Neutrophil (primary cell): ENCODE measurements at regions not wholly inside any gene's neighbourhood (a gene's known extent, or its start where the extent isn't known, plus 50 kb on each side); places are given as distances from the start of the nearest gene placed in this dataset.

Experiments
- H3K27ac ChIP-seq: fragments of 200-600 bp; sonication (generic); 2 replicates; pipeline ENCODE4 v1.5.1; 2016; ENCODE audit warnings: mild to moderate bottlenecking, moderate library complexity
- H3K27me3 ChIP-seq: fragments of 200-600 bp; sonication (generic); 2 replicates; pipeline ENCODE4 v1.6.0; 2016; ENCODE audit warnings: mild to moderate bottlenecking
- H3K36me3 ChIP-seq: fragments of 200-600 bp; sonication (generic); 2 replicates; pipeline ENCODE4 v1.5.1; 2017
- H3K4me1 ChIP-seq, 2 experiments: fragments of 200-600 bp in 1 of 2; sonication (generic) in 1 of 2; 1 replicate in 1 of 2; 2 replicates in 1 of 2; pipeline versions ENCODE4 v1.5.1 to v1.6.1; 2013 to 2016; ENCODE audit warnings: low read depth in 1 of 2, low read length in 1 of 2, mild to moderate bottlenecking in 1 of 2, moderate library complexity in 1 of 2; ENCODE audit not compliant: control insufficient read depth in 1 of 2, insufficient read depth in 1 of 2
- H3K4me3 ChIP-seq, 2 experiments: fragments of 200-600 bp in 1 of 2; sonication (generic) in 1 of 2; 1 replicate in 1 of 2; 2 replicates in 1 of 2; pipeline ENCODE4 v1.5.1; 2013 to 2016; ENCODE audit warnings: low read depth in 1 of 2, low read length in 1 of 2, mild to moderate bottlenecking in 1 of 2, moderate library complexity in 1 of 2
- H3K9me3 ChIP-seq: fragments of 200-600 bp; sonication (generic); 2 replicates; pipeline ENCODE4 v1.5.1; 2016
- TF ChIP-seq, protein P1 (sequence below): fragments of 200-600 bp; sonication (generic); IDR thresholded peaks from 2 replicates; pipeline ENCODE4 v1.5.1; 2016; ENCODE audit warnings: antibody characterized with exemption

GRCh38 chr13:83825676-83826075 is 56.6 kb downstream of the SLITRK1 start:
- Histone ChIP-seq H3K27me3 (no peaks in the 10 kb centered on the region), H3K9me3 (no peaks in the 10 kb centered on the region), H3K36me3 (no peaks in the 10 kb centered on the region), H3K4me3 (no peak overlapping the region), H3K27ac (no peak overlapping the region), H3K4me1 (no peaks in the 10 kb centered on the region)
- TF ChIP-seq, protein P1, sequence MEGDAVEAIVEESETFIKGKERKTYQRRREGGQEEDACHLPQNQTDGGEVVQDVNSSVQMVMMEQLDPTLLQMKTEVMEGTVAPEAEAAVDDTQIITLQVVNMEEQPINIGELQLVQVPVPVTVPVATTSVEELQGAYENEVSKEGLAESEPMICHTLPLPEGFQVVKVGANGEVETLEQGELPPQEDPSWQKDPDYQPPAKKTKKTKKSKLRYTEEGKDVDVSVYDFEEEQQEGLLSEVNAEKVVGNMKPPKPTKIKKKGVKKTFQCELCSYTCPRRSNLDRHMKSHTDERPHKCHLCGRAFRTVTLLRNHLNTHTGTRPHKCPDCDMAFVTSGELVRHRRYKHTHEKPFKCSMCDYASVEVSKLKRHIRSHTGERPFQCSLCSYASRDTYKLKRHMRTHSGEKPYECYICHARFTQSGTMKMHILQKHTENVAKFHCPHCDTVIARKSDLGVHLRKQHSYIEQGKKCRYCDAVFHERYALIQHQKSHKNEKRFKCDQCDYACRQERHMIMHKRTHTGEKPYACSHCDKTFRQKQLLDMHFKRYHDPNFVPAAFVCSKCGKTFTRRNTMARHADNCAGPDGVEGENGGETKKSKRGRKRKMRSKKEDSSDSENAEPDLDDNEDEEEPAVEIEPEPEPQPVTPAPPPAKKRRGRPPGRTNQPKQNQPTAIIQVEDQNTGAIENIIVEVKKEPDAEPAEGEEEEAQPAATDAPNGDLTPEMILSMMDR = no peak

DNA sequence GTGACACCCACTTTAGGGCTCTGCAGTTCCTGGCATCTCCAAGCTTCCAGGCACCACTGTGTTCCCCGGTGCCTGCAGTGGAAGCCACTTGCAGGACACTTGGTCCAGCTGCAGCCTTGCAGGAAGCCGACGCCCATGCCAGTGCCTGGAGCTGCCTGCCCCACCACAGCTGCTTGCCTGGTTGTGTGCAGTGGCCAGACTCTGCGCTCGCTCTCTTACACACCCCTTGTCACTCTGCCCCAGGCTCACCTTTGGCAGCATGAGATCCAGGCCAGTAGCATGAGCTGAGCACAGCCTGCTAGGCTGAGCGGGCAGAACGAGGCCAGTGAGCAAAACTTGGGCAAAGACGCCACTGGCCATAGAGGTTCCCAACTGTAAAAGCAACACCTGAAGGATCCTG is 57.7 kb downstream of the SLITRK1 start:
- TF ChIP-seq, protein P1 = no peak
- Histone ChIP-seq H3K27me3 (no peaks in the 10 kb centered on the region), H3K27ac (no peak overlapping the region), H3K36me3 (no peaks in the 10 kb centered on the region), H3K4me1 (no peaks in the 10 kb centered on the region), H3K9me3 (no peaks in the 10 kb centered on the region), H3K4me3 (no peak overlapping the region)

- Histone ChIP-seq H3K4me1 (no peaks in the 10 kb centered on the region), H3K4me3 (no peak overlapping the region), H3K27ac (no peak overlapping the region), H3K9me3 (no peaks in the 10 kb centered on the region), H3K27me3 (no peaks in the 10 kb centered on the region), H3K36me3 (no peaks in the 10 kb centered on the region)
- TF ChIP-seq, protein P1 = no peak
Measured at GRCh38 chr13:83824120-83824519, 58.2 kb downstream of the SLITRK1 start.

DNA sequence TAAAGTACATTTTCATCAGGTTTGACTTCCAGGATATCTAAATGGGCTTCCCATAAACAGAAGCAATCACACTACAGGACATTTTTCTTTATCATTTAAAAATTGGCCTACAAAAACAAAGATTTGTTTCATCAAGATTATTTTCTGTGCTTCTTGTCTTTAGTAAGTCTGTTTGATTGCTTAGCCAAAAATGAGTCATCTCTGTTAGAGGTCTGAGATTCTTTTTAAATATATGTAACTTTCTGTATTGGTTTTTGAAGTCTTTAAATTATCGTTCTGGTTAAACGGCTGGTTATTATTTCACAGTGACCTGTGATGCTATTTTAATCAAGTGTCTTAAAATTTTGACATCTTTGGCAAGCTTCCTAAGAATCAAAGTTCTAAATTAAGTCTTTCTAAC is 62.7 kb downstream of the SLITRK1 start:
- no peaks in the 10 kb centered on the region for H3K36me3 ChIP-seq
- H3K4me3 ChIP-seq = no peak overlapping the region
- no peaks in the 10 kb centered on the region for H3K27me3 ChIP-seq
- no peak overlapping the region for H3K27ac ChIP-seq
- H3K9me3 ChIP-seq = no peaks in the 10 kb centered on the region
- H3K4me1 ChIP-seq = no peaks in the 10 kb centered on the region
- TF ChIP-seq, protein P1 = no peak

DNA sequence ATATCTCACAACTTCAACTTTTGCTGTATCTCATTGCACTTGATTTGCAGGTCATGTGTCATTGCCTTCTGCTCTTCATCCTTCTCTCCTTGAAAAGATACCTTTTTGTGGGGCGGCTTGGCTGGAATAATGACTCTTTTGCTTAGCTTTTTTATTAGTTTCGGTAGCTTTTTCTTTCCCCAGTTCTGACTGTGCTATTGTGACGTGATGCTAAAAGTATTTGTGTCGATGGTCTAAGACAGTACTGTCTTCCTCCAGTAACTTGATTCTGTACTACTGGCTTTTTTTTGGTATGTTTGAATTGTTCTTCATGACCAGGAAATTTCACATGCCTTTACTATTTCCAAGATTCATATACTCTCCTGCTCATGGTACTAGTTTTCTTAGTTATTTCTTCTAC is 63.1 kb downstream of the SLITRK1 start:
- no peaks in the 10 kb centered on the region for H3K9me3 ChIP-seq
- no peaks in the 10 kb centered on the region for H3K27me3 ChIP-seq
- TF ChIP-seq, protein P1 = no peak
- H3K36me3 ChIP-seq = no peaks in the 10 kb centered on the region
- no peaks in the 10 kb centered on the region for H3K4me1 ChIP-seq
- no peak overlapping the region for H3K4me3 ChIP-seq
- no peak overlapping the region for H3K27ac ChIP-seq

DNA sequence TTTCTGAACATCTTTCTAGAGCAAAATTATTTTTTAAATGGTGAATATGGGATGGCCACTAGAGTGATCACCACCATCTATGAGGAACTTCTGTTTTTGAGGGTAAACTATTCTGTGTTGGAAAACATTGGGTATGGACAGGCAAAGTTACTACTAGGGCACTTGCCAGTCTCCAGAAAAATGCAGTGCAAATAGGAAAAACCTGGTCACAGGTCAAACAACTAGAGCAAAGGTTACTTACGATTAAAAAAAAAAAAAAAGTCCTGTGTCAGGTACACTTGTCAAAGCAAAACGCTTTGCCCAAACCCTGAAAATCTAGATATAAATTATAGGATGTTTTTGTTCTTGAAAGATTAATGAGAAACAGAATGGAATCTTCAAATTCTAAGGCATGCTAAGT is 66.2 kb downstream of the SLITRK1 start:
- H3K4me1 ChIP-seq = no peaks in the 10 kb centered on the region
- no peak overlapping the region for H3K4me3 ChIP-seq
- no peaks in the 10 kb centered on the region for H3K36me3 ChIP-seq
- TF ChIP-seq, protein P1 = no peak
- no peaks in the 10 kb centered on the region for H3K27me3 ChIP-seq
- H3K27ac ChIP-seq = no peak overlapping the region
- no peaks in the 10 kb centered on the region for H3K9me3 ChIP-seq
